Psoas muscle (tissue), 7 donors: ENCODE measurements at regions not wholly inside any gene's neighbourhood (a gene's known extent, or its start where the extent isn't known, plus 50 kb on each side); places are given as distances from the start of the nearest gene placed in this dataset.

Experiments used
- ATAC-seq, 4 donors: fragments of 200-7000 bp; cut with Tn5 transposase; one replicate each; pipeline ENCODE4 v1.9.1; 2020; ENCODE audit warnings: moderate library complexity in 3 of 4, mild to moderate bottlenecking in 2 of 4
- DNase-seq, 2 donors: peaks; one replicate each; pipeline ENCODE4 v3.0.0-alpha.2; 2020
- H3K27ac ChIP-seq: fragments of 200-600 bp; one replicate; pipeline ENCODE4 v1.8.0; 2022
- H3K27me3 ChIP-seq, 3 donors: fragments of 200-600 bp in 1 of 3; one replicate each; pipeline versions ENCODE4 v1.6.1 to v1.8.0; 2013 to 2022; ENCODE audit warnings: low read length in 2 of 3, mild to moderate bottlenecking in 2 of 3, moderate library complexity in 1 of 3; ENCODE audit not compliant: insufficient read depth in 3 of 3
- H3K36me3 ChIP-seq, 2 donors: fragments of 200-600 bp in 1 of 2; one replicate each; pipeline versions ENCODE4 v1.6.1 to v1.8.0; 2013 to 2022; ENCODE audit warnings: low read depth in 1 of 2, mild to moderate bottlenecking in 1 of 2, moderate library complexity in 1 of 2; ENCODE audit not compliant: insufficient read depth in 1 of 2
- H3K4me1 ChIP-seq: fragments of 200-600 bp; one replicate; pipeline ENCODE4 v1.8.0; 2022
- H3K4me3 ChIP-seq: fragments of 200-600 bp; one replicate; pipeline ENCODE4 v1.8.0; 2022; ENCODE audit warnings: mild to moderate bottlenecking
- H3K9me3 ChIP-seq: fragments of 200-600 bp; one replicate; pipeline ENCODE4 v1.8.0; 2022
- CTCF ChIP-seq: fragments of 200-600 bp; IDR thresholded peaks from one replicate; pipeline ENCODE4 v1.8.0; 2022; ENCODE audit warnings: antibody characterized with exemption
- WGBS, 3 donors: extraction: QIAGEN DNeasy Blood & Tissue Kit; methylation state at CpG; one replicate each; pipeline versions ENCODE4 v1.1.6 to v1.1.7; 2013; 5-methylcytosine and 5-hydroxymethylcytosine counted together
- intact Hi-C, 2 donors: fragments of 100-400 bp; cut with DNase I; formaldehyde crosslinking; loops; one replicate each; pipeline versions ENCODE4 v1.11.0 to v1.14.2; 2022
- donor health status: healthy with polysubstance abuse.
- donor health status: DM: no; HTN: no; CAD: no; lungs with moderate emphysema.
- donor health status: Bipolar disorder and iron deficiency.
- donor health status: healthy.
- donor health status: DM: yes; HTN: yes; CAD: no.
- donor health status: DM: no; HTN: no; CAD: no.
- donor health status: DM: yes; HTN: yes; CAD: no.

GRCh38 chr10:81002382-81002781 is 464.7 kb downstream of the SH2D4B start:
- H3K27me3 ChIP-seq: no peaks in the 10 kb centered on the region
- ATAC-seq (no peak), DNase-seq (no peak)
- no peak overlapping the region for H3K27ac ChIP-seq
- H3K36me3 ChIP-seq: no peaks in the 10 kb centered on the region
- H3K4me1 ChIP-seq: no peaks in the 10 kb centered on the region
- no peak for TF ChIP-seq CTCF
- intact Hi-C loops: no loop called here
- H3K9me3 ChIP-seq: no peaks in the 10 kb centered on the region
- WGBS, 3 donors: 61 to 83% (median 64%) methylated on average over 4 of the region's 4 CpGs
- H3K4me3 ChIP-seq: no peak overlapping the region

- Histone ChIP-seq H3K9me3 (no peaks in the 10 kb centered on the region), H3K27ac (no peak overlapping the region), H3K4me3 (no peak overlapping the region), H3K36me3 (no peaks in the 10 kb centered on the region), H3K4me1 (no peaks in the 10 kb centered on the region), H3K27me3 (no peaks in the 10 kb centered on the region)
- TF ChIP-seq CTCF: no peak
- DNase-seq (no peak), ATAC-seq (no peak)
- intact Hi-C loops: no loop called here
- WGBS, 3 donors: 84 to 95% (median 94%) methylated on average over 1 of the region's 1 CpG
Observed at GRCh38 chr10:81007872-81008271, 470.2 kb downstream of the SH2D4B start.

- Histone ChIP-seq H3K4me3 (no peak overlapping the region), H3K9me3 (no peaks in the 10 kb centered on the region), H3K27ac (no peak overlapping the region), H3K27me3 (no peaks in the 10 kb centered on the region), H3K36me3 (no peaks in the 10 kb centered on the region), H3K4me1 (no peaks in the 10 kb centered on the region)
- no peak for TF ChIP-seq CTCF
- DNase-seq (no peak), ATAC-seq (no peak)
- WGBS, 3 donors: 55 to 69% (median 61%) methylated on average over 3 of the region's 3 CpGs
- intact Hi-C loops: no loop called here
Observed at GRCh38 chr10:81008726-81009125, 471.0 kb downstream of the SH2D4B start.

- no peak for TF ChIP-seq CTCF
- H3K4me1 ChIP-seq: no peaks in the 10 kb centered on the region
- H3K27ac ChIP-seq: no peak overlapping the region
- WGBS, 3 donors: 82 to 87% (median 86%) methylated on average over 5 of the region's 5 CpGs
- H3K36me3 ChIP-seq: no peaks in the 10 kb centered on the region
- intact Hi-C loops: no loop called here
- DNase-seq (no peak), ATAC-seq (no peak)
- no peaks in the 10 kb centered on the region for H3K9me3 ChIP-seq
- no peaks in the 10 kb centered on the region for H3K27me3 ChIP-seq
- no peak overlapping the region for H3K4me3 ChIP-seq
Observed at GRCh38 chr10:81009296-81009695, 471.6 kb downstream of the SH2D4B start.

GRCh38 chr10:81013771-81014170 is 476.1 kb downstream of the SH2D4B start:
- intact Hi-C loops: no loop called here
- no peak for TF ChIP-seq CTCF
- ATAC-seq (no peak), DNase-seq (no peak)
- Histone ChIP-seq H3K27me3 (no peaks in the 10 kb centered on the region), H3K4me3 (no peak overlapping the region), H3K4me1 (no peaks in the 10 kb centered on the region), H3K36me3 (no peaks in the 10 kb centered on the region), H3K27ac (no peak overlapping the region), H3K9me3 (no peaks in the 10 kb centered on the region)
- 50 to 57% (median 51%) methylated on average over 5 of the region's 5 CpGs for WGBS, 3 donors
